K562 (cell line): ENCODE measurements at regions not wholly inside any gene's neighbourhood (a gene's known extent, or its start where the extent isn't known, plus 50 kb on each side); places are given as distances from the start of the nearest gene placed in this dataset.

Experiments
- ATAC-seq: fragments of 200-7000 bp; cut with Tn5 transposase; 3 replicates; pipeline ENCODE4 v1.9.1; 2020; ENCODE audit warnings: moderate library complexity
- BruUV-seq: library from RNA; stranded (reverse); fragments of 400-500 nt; replicated peaks from 2 replicates; lab custom pipeline; 2021; lab: Mats Ljungman, UMichigan
- CTCF ChIA-PET: fragments of 300-600 bp; formaldehyde crosslinking; extraction: SDS; loops from one replicate; lab custom pipeline; 2021; ENCODE audit warnings: low intra/inter-chr PET ratio; lab: Yijun Ruan, JAX
- POLR2A ChIA-PET: fragments of 300-600, 350-650 bp; sonication (Branson Sonifier 250); formaldehyde crosslinking; extraction: SDS; loops from one replicate; lab custom pipeline; 2021; ENCODE audit warnings: antibody characterized with exemption, inconsistent platforms; lab: Yijun Ruan, JAX
- DNase-seq, 4 experiments: peaks; one replicate each; pipeline versions ENCODE4 v3.0.0 to v3.0.0-alpha.2; 2011 to 2018; ENCODE audit warnings: low spot score in 3 of 4, mixed read lengths in 3 of 4; ENCODE audit errors: extremely low read depth in 1 of 4
- FAIRE-seq: peaks from 2 replicates; lab custom pipeline; 2011; peaks lifted over from hg19 to GRCh38; lab: Jason Lieb, UNC
- H2AFZ ChIP-seq: 2 replicates; pipeline ENCODE4 v1.6.0; 2011; ENCODE audit warnings: low read depth, low read length, control low read depth, inconsistent platforms
- H3K27ac ChIP-seq: fragments of 200-600 bp; 3 replicates; pipeline ENCODE4 v1.8.0; 2011; ENCODE audit warnings: low read depth, mild to moderate bottlenecking, control low read depth, inconsistent platforms, low read length, moderate library complexity, mixed read lengths; ENCODE audit errors: extremely low read depth
- H3K27me3 ChIP-seq, 2 experiments: fragments of 300-600 bp in 1 of 2; 2 replicates in 1 of 2; 3 replicates in 1 of 2; pipeline versions ENCODE4 v1.6.0 to v1.8.0; 2011; ENCODE audit warnings: inconsistent platforms in 2 of 2, low read length in 2 of 2, mild to moderate bottlenecking in 1 of 2, mixed read lengths in 1 of 2, moderate library complexity in 1 of 2; ENCODE audit not compliant: control insufficient read depth in 2 of 2, insufficient read depth in 2 of 2
- H3K36me3 ChIP-seq: fragments of 300-600 bp; 3 replicates; pipeline ENCODE4 v1.8.0; 2011; ENCODE audit warnings: mild to moderate bottlenecking, low read length, inconsistent platforms; ENCODE audit not compliant: control insufficient read depth, insufficient read depth
- H3K4me1 ChIP-seq, 2 experiments: fragments of 200-600 bp in 1 of 2; replicated peaks in 1 of 2; 2 replicates in 1 of 2; 3 replicates in 1 of 2; pipeline versions ENCODE4 v1.5.1 to v1.8.0; 2011; ENCODE audit warnings: inconsistent platforms in 2 of 2, low read length in 2 of 2, mild to moderate bottlenecking in 1 of 2, mixed read lengths in 1 of 2, moderate library complexity in 1 of 2; ENCODE audit not compliant: control insufficient read depth in 2 of 2, insufficient read depth in 2 of 2
- H3K4me2 ChIP-seq: 2 replicates; pipeline ENCODE4 v1.6.1; 2011; ENCODE audit warnings: low read length, control low read depth, inconsistent platforms, mixed read lengths; ENCODE audit not compliant: insufficient read depth
- H3K4me3 ChIP-seq: fragments of 200-600 bp; sonication (generic), shearing (Covaris generic); 2 replicates; pipeline ENCODE4 v1.5.1; 2016; ENCODE audit warnings: control low read depth, inconsistent platforms
- H3K79me2 ChIP-seq: fragments of 200-600 bp; 3 replicates; pipeline ENCODE4 v1.8.0; 2011; ENCODE audit warnings: low read length, inconsistent platforms; ENCODE audit not compliant: control insufficient read depth, insufficient read depth
- H3K9ac ChIP-seq, 2 experiments: 2 replicates each; pipeline versions ENCODE4 v1.6.0 to v1.6.1; 2011; ENCODE audit warnings: low read depth in 2 of 2, low read length in 2 of 2, control low read depth in 1 of 2, inconsistent platforms in 1 of 2, mild to moderate bottlenecking in 1 of 2, mixed read lengths in 1 of 2; ENCODE audit not compliant: insufficient read depth in 1 of 2
- H3K9me1 ChIP-seq: one replicate; pipeline ENCODE4 v1.6.0; 2011; ENCODE audit warnings: inconsistent platforms, mild to moderate bottlenecking, low read length, moderate library complexity; ENCODE audit not compliant: control insufficient read depth, insufficient read depth
- H3K9me3 ChIP-seq: replicated peaks from 2 replicates; pipeline ENCODE4 v1.5.1; 2011; ENCODE audit warnings: low read depth, low read length, inconsistent platforms; ENCODE audit not compliant: control insufficient read depth, insufficient read depth
- H4K20me1 ChIP-seq: replicated peaks from 2 replicates; pipeline ENCODE4 v1.6.1; 2011; ENCODE audit warnings: low read length, inconsistent platforms, mixed read lengths; ENCODE audit not compliant: control insufficient read depth, insufficient read depth
- BACH1 ChIP-seq: fragments of 200-800 bp; sonication (Bioruptor generic); IDR thresholded peaks from 2 replicates; pipeline ENCODE4 v1.6.1; 2016; ENCODE audit warnings: missing genetic modification characterization, missing compliant biosample characterization
- BRCA1 ChIP-seq, 2 experiments: fragments of 450-650 bp in 1 of 2; sonication (generic) in 1 of 2; formaldehyde crosslinking in 1 of 2; IDR thresholded peaks; 2 replicates each; pipeline versions ENCODE4 v1.5.0 to v1.6.1; 2017 to 2020; ENCODE audit warnings: mild to moderate bottlenecking in 1 of 2, missing genetic modification reagents in 1 of 2
- CHD2 ChIP-seq: IDR thresholded peaks from 2 replicates; pipeline ENCODE4 v1.6.1; 2011; ENCODE audit warnings: low read depth, low read length
- DACH1 ChIP-seq: fragments of 450-650 bp; IDR thresholded peaks from 2 replicates; pipeline ENCODE4 v1.6.1; 2018; ENCODE audit not compliant: partially characterized antibody
- E2F6 ChIP-seq, 2 experiments: IDR thresholded peaks; 2 replicates each; pipeline ENCODE4 v1.6.1; 2011; ENCODE audit warnings: borderline replicate concordance in 1 of 2, control low read depth in 1 of 2, low read depth in 1 of 2, low read length in 1 of 2, mild to moderate bottlenecking in 1 of 2, mixed read lengths in 1 of 2, moderate library complexity in 1 of 2; ENCODE audit not compliant: insufficient read depth in 1 of 2, insufficient read length in 1 of 2, poor library complexity in 1 of 2, severe bottlenecking in 1 of 2; ENCODE audit errors: extremely low read depth in 1 of 2
- EGR1 ChIP-seq: fragments of 450-650 bp; conservative IDR thresholded peaks from 2 replicates; pipeline ENCODE4 v1.6.1; 2017; ENCODE audit warnings: mild to moderate bottlenecking
- EHMT2 ChIP-seq: fragments of 450-650 bp; IDR thresholded peaks from 2 replicates; pipeline ENCODE4 v1.6.1; 2018; ENCODE audit warnings: antibody characterized with exemption
- FOXA1 ChIP-seq: fragments of 450-650 bp; IDR thresholded peaks from 2 replicates; pipeline ENCODE4 v1.6.1; 2016; ENCODE audit warnings: mild to moderate bottlenecking, borderline replicate concordance
- HDAC1 ChIP-seq, 2 experiments: fragments of 450-650 bp; IDR thresholded peaks; 2 replicates each; pipeline ENCODE4 v1.6.1; 2016 to 2017; ENCODE audit warnings: inconsistent platforms in 1 of 2, mild to moderate bottlenecking in 1 of 2, moderate library complexity in 1 of 2
- HNRNPK ChIP-seq: fragments of 200-400 bp; formaldehyde crosslinking; IDR thresholded peaks from one replicate; pipeline ENCODE4 v1.6.1; 2018; ENCODE audit warnings: mild to moderate bottlenecking, low read depth, low read length; ENCODE audit not compliant: poor library complexity, severe bottlenecking
- MAX ChIP-seq: sonication (generic); formaldehyde crosslinking; IDR thresholded peaks from 2 replicates; pipeline ENCODE4 v1.9.0; 2022; ENCODE audit warnings: mild to moderate bottlenecking, missing genetic modification reagents
- NFATC3 ChIP-seq: fragments of 450-650 bp; IDR thresholded peaks from 2 replicates; pipeline ENCODE4 v1.6.1; 2017; ENCODE audit warnings: mild to moderate bottlenecking
- SMARCB1 ChIP-seq: IDR thresholded peaks from 2 replicates; pipeline ENCODE4 v1.6.1; 2011; ENCODE audit warnings: improper control_type of control experiment, low read depth; ENCODE audit not compliant: insufficient read length
- SP2 ChIP-seq: IDR thresholded peaks from 2 replicates; pipeline ENCODE4 v1.6.1; 2011; ENCODE audit warnings: mild to moderate bottlenecking, low read depth, low read length, moderate library complexity; ENCODE audit not compliant: poor library complexity, severe bottlenecking; ENCODE audit errors: extremely low read depth
- TFAP4 ChIP-seq: sonication (generic); formaldehyde crosslinking; IDR thresholded peaks from 2 replicates; pipeline ENCODE4 v1.8.0; 2022; ENCODE audit warnings: missing genetic modification reagents, mild to moderate bottlenecking, moderate library complexity, borderline replicate concordance
- USF1 ChIP-seq: sonication (generic); formaldehyde crosslinking; IDR thresholded peaks from 2 replicates; pipeline ENCODE4 v1.9.0; 2022; ENCODE audit warnings: mild to moderate bottlenecking, missing genetic modification reagents
- ZBTB43 ChIP-seq: sonication (generic); formaldehyde crosslinking; IDR thresholded peaks from 2 replicates; pipeline ENCODE4 v1.8.0; 2023; ENCODE audit warnings: mild to moderate bottlenecking, missing genetic modification reagents
- WGBS: fragments of 100-300 bp; shearing (Covaris generic); methylation state at CpG from one replicate; pipeline ENCODE4 v1.1.6; 2016; ENCODE audit warnings: low coverage, mixed read lengths; ENCODE audit not compliant: insufficient coverage; ENCODE audit errors: missing lambda C conversion rate; 5-methylcytosine and 5-hydroxymethylcytosine counted together
- in situ Hi-C: fragments of 300-500 bp; cut with MboI; formaldehyde crosslinking; loops from 4 replicates; pipeline ENCODE4 v1.15.0; 2018; ENCODE audit warnings: inconsistent platforms, mixed read lengths
- intact Hi-C: fragments of 100-400 bp; cut with micrococcal nuclease; formaldehyde crosslinking; loops from 2 replicates; pipeline ENCODE4 v1.14.2; 2022

GRCh38 chr20:62564456-62565245, 77.7 kb upstream of the SLCO4A1 start:
- peaks cover 0 to 63% of the 10 kb centered on the region in 2 experiments; a peak in 2 of 5 replicates for H3K4me1 ChIP-seq
- TF ChIP-seq BRCA1 (IDR thresholded peaks at IDR 0.05) (no peak), BRCA1 (CRISPR knock-in tag; IDR thresholded peaks at IDR 0.05) (no peak), SP2 (no peak), MAX (0 out of 2 replicates have a peak, but pooled peaks have one; percentile 17), CHD2 (no peak), FOXA1 (no peak), HDAC1 (IDR thresholded peaks at IDR 0.05) (no peak), ZBTB43 (no peak), NFATC3 (no peak), DACH1 (no peak), E2F6 (IDR thresholded peaks at IDR 0.05; ENCODE audit: borderline replicate concordance in 1 of 2, extremely low read depth in 1 of 2, insufficient read depth in 1 of 2, insufficient read length in 1 of 2, low read depth in 1 of 2, low read length in 1 of 2, poor library complexity in 1 of 2, severe bottlenecking in 1 of 2) (peak in 1 of 2 experiments; percentile 40), EHMT2 (no peak), SMARCB1 (no peak), EGR1 (0 out of 2 replicates have a peak, but pooled peaks have one; percentile 15), HNRNPK (no peak), TFAP4 (peak; percentile 42; the same call in 1 of the 2 replicates), BACH1 (tag) (no peak), USF1 (CRISPR knock-in tag) (peak; percentile 36)

More at GRCh38 chr20:62564456-62565245, 77.7 kb upstream of the SLCO4A1 start:
- H3K4me3 ChIP-seq: no peak overlapping the region
- ATAC-seq: peak; percentile 42; the same call in 2 of the 3 replicates
- FAIRE-seq: no peak
- H3K9me3 ChIP-seq: no peaks in the 10 kb centered on the region
- ChIA-PET POLR2A (interaction anchor here (0.6 to 1.3 kb wide), 3 partner anchors 11 to 267 kb away, joined by 3 to 5 read pairs (median 3); no protein-coding TSS in a partner anchor), CTCF (no interaction called here)
- H3K27ac ChIP-seq: no peak overlapping the region
- no peak for DNase-seq
- H3K4me2 ChIP-seq: no peak overlapping the region
- intact Hi-C loops (no loop called here), in situ Hi-C loops (no loop called here)
- peaks cover 51 to 93% of the 10 kb centered on the region in 2 experiments for H3K27me3 ChIP-seq
- no peak overlapping the region for H2AFZ ChIP-seq
- H4K20me1 ChIP-seq: peaks cover 24% of the 10 kb centered on the region
- WGBS: 9% methylated on average over 37 of the region's 42 CpGs
- no peaks in the 10 kb centered on the region for H3K36me3 ChIP-seq
- H3K9ac ChIP-seq: no peak overlapping the region
- no TSS peak for BruUV-seq
- H3K9me1 ChIP-seq: no peaks in the 10 kb centered on the region
- H3K79me2 ChIP-seq: no peaks in the 10 kb centered on the region
